ENCODE measurements at regions not wholly inside any gene's neighbourhood (a gene's known extent, or its start where the extent isn't known, plus 50 kb on each side); places are given as distances from the start of the nearest gene placed in this dataset.

DNA sequence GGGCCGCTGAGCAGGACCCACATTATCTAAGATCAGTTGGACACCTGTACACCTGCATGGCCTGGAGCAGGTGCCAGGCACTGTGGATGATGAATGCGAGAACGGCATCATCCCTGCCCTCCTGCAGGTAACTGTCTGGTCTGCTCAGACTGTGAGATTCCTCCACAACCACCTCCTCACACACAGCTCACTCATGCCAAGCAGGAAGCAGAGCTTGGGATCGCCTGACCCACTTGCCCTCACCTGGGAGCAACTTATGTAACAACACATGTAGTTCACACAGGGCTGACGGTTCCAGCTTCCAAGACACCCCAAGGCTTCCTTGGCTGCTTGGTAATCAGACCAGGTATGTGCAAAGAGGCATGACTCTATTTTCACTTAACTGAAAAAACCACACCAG, 359.2 kb downstream of the PREX1 start:
- no peak for TF ChIP-seq POLR2A (IDR thresholded peaks at IDR 0.05; ENCODE audit: extremely low read depth, insufficient read length)
- TF ChIP-seq, protein P1, sequence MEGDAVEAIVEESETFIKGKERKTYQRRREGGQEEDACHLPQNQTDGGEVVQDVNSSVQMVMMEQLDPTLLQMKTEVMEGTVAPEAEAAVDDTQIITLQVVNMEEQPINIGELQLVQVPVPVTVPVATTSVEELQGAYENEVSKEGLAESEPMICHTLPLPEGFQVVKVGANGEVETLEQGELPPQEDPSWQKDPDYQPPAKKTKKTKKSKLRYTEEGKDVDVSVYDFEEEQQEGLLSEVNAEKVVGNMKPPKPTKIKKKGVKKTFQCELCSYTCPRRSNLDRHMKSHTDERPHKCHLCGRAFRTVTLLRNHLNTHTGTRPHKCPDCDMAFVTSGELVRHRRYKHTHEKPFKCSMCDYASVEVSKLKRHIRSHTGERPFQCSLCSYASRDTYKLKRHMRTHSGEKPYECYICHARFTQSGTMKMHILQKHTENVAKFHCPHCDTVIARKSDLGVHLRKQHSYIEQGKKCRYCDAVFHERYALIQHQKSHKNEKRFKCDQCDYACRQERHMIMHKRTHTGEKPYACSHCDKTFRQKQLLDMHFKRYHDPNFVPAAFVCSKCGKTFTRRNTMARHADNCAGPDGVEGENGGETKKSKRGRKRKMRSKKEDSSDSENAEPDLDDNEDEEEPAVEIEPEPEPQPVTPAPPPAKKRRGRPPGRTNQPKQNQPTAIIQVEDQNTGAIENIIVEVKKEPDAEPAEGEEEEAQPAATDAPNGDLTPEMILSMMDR (IDR thresholded peaks at IDR 0.05; ENCODE audit: low read depth, low read length), result no peak
